ENCODE measurements at regions not wholly inside any gene's neighbourhood (a gene's known extent, or its start where the extent isn't known, plus 50 kb on each side); places are given as distances from the start of the nearest gene placed in this dataset.

- TF ChIP-seq CTCF (IDR thresholded peaks at IDR 0.05; ENCODE audit: control insufficient read depth, insufficient read depth, low read depth, low read length, missing control alignments) = no peak
- no peak overlapping the region for H3K4me3 ChIP-seq (ENCODE audit: control insufficient read depth, low read depth, low read length)
- no peak for DNase-seq (ENCODE audit: low read depth)
Observed at GRCh38 chr10:3943695-3944257, 158.8 kb upstream of the KLF6 start.

DNA sequence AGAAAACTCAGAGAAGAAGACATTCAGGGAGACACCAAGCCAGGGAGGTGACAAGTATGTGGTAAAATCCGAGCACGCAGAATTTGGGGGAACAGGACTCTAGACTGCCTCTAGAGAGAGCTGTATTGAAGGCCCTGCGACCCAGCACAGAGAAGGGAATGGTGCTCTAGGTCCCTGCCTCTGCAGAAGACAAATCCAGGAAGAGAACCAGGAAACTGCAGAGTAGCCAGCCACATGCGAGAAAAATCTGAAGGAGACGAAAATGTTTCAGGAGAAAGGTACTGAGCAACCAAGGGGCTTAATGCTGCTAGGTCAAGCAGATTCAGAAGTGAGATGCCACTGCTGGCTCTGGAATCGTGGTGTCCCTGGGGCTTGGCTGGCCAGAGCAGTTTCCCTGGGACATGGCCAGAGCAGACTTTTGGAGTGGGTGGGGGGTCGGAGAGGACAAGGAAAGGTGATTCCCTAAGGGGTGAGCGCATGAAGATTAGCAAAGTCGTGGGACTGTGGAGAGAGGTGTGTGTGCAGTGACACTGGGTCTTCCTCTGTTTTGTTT is 158.0 kb upstream of the KLF6 start:
- DNase-seq (ENCODE audit: low read depth) = no peak
- no peak overlapping the region for H3K4me3 ChIP-seq (ENCODE audit: control insufficient read depth, low read depth, low read length)
- TF ChIP-seq CTCF (IDR thresholded peaks at IDR 0.05; ENCODE audit: control insufficient read depth, insufficient read depth, low read depth, low read length, missing control alignments) = no peak

- no peak for TF ChIP-seq CTCF (IDR thresholded peaks at IDR 0.05; ENCODE audit: control insufficient read depth, insufficient read depth, low read depth, low read length, missing control alignments)
- DNase-seq (ENCODE audit: low read depth) = no peak
- H3K4me3 ChIP-seq (ENCODE audit: control insufficient read depth, low read depth, low read length) = no peak overlapping the region
Observed at GRCh38 chr10:3941676-3942075, 156.7 kb upstream of the KLF6 start.

DNA sequence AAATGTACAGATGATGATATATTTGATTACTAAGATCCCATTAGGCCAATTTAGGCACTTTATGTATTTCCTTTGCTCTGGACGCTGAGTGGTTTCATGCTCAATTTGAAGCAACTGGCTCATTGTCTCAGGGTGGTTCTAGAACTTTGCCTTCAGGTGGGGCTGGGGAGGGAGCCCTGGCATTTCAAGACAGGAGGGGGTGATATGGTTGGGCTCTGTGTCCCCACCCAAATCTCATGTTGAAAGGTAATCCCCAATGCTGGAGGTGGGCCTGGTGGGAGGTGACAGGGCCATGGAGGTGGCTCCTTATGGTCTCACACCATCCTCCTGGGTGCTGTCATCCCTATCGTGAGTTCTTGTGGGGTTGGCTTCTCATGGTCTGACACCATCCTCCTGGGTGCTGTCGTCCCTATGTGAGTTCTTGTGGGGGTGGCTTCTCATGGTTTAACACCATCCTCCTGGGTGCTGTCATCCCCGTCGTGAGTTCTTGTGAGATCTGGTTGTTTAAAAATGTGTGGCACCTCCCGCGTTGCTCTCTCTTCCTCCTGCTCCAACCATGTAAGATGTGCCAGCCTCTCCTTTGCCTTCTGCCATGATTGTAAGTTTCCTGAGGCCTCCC is 151.5 kb upstream of the KLF6 start:
- H3K4me3 ChIP-seq (ENCODE audit: control insufficient read depth, low read depth, low read length) = no peak overlapping the region
- no peak for TF ChIP-seq CTCF (IDR thresholded peaks at IDR 0.05; ENCODE audit: control insufficient read depth, insufficient read depth, low read depth, low read length, missing control alignments)
- DNase-seq (ENCODE audit: low read depth) = no peak

- no peak for DNase-seq (ENCODE audit: low read depth)
- no peak for TF ChIP-seq CTCF (IDR thresholded peaks at IDR 0.05; ENCODE audit: control insufficient read depth, insufficient read depth, low read depth, low read length, missing control alignments)
- H3K4me3 ChIP-seq (ENCODE audit: control insufficient read depth, low read depth, low read length) = no peak overlapping the region
Observed at GRCh38 chr10:3935933-3936359, 150.9 kb upstream of the KLF6 start.

GRCh38 chr10:3935141-3935540 is 150.1 kb upstream of the KLF6 start:
- peak; percentile 57 for DNase-seq (ENCODE audit: low read depth)
- peak overlapping the region; percentile 19; the same call in 1 of the 2 replicates for H3K4me3 ChIP-seq (ENCODE audit: control insufficient read depth, low read depth, low read length)

More at GRCh38 chr10:3935141-3935540, 150.1 kb upstream of the KLF6 start:
- peak; percentile 19 for TF ChIP-seq CTCF (IDR thresholded peaks at IDR 0.05; ENCODE audit: control insufficient read depth, insufficient read depth, low read depth, low read length, missing control alignments)

Data from AG09309 (cell line).